IMR-90 (cell line): ENCODE measurements at regions not wholly inside any gene's neighbourhood (a gene's known extent, or its start where the extent isn't known, plus 50 kb on each side); places are given as distances from the start of the nearest gene placed in this dataset.

ENCODE experiments used
- ATAC-seq: fragments of 200-7000 bp; cut with Tn5 transposase; 2 replicates; pipeline ENCODE4 v1.9.1; 2020; ENCODE audit warnings: low read depth, mild to moderate bottlenecking, moderate library complexity
- BruUV-seq: library from RNA; stranded (reverse); fragments of 400-500 nt; replicated peaks from 2 replicates; lab custom pipeline; 2021; lab: Mats Ljungman, UMichigan
- CTCF ChIA-PET: fragments of 300-600 bp; formaldehyde crosslinking; extraction: SDS; loops from one replicate; lab custom pipeline; 2021; ENCODE audit warnings: antibody characterized with exemption; lab: Yijun Ruan, JAX
- POLR2A ChIA-PET: fragments of 300-600 bp; sonication (Branson Sonifier 250); formaldehyde crosslinking; loops from one replicate; lab custom pipeline; 2022; ENCODE audit warnings: antibody characterized with exemption; ENCODE audit not compliant: unreplicated experiment; lab: Charles Lee
- DNase-seq: peaks from one replicate; pipeline ENCODE4 v3.0.0; 2013
- H2AFZ ChIP-seq: replicated peaks from 2 replicates; pipeline ENCODE3; 2013; ENCODE audit warnings: low read length, mild to moderate bottlenecking; ENCODE audit not compliant: poor library complexity
- H2AK5ac ChIP-seq: 2 replicates; pipeline ENCODE4 v1.6.1; 2013; ENCODE audit warnings: low read depth, low read length, inconsistent platforms
- H2AK9ac ChIP-seq: replicated peaks from 2 replicates; pipeline ENCODE3; 2013; ENCODE audit warnings: mild to moderate bottlenecking, low read depth, low read length, moderate library complexity; ENCODE audit not compliant: poor library complexity
- H2BK120ac ChIP-seq: 2 replicates; pipeline ENCODE4 v1.6.1; 2013; ENCODE audit warnings: low read depth, low read length, inconsistent platforms
- H2BK15ac ChIP-seq: 3 replicates; pipeline ENCODE4 v1.6.1; 2013; ENCODE audit warnings: low read depth, low read length, inconsistent platforms
- H2BK20ac ChIP-seq: 2 replicates; pipeline ENCODE4 v1.6.1; 2013; ENCODE audit warnings: low read depth, mild to moderate bottlenecking, inconsistent platforms, low read length, moderate library complexity
- H2BK5ac ChIP-seq: 2 replicates; pipeline ENCODE4 v1.6.1; 2013; ENCODE audit warnings: mild to moderate bottlenecking, low read depth, low read length, inconsistent platforms; ENCODE audit not compliant: poor library complexity, severe bottlenecking
- H3K14ac ChIP-seq: replicated peaks from 2 replicates; pipeline ENCODE4 v1.6.1; 2013; ENCODE audit warnings: low read depth, low read length, inconsistent platforms
- H3K18ac ChIP-seq: 2 replicates; pipeline ENCODE4 v1.6.1; 2013; ENCODE audit warnings: low read depth, low read length, control low read depth
- H3K23ac ChIP-seq: 2 replicates; pipeline ENCODE4 v1.6.1; 2013; ENCODE audit warnings: low read depth, low read length, inconsistent platforms
- H3K27ac ChIP-seq: 2 replicates; pipeline ENCODE4 v1.5.1; 2013; ENCODE audit warnings: mild to moderate bottlenecking, control low read depth, low read length; ENCODE audit not compliant: insufficient read depth
- H3K27me3 ChIP-seq: 2 replicates; pipeline ENCODE4 v1.6.1; 2013; ENCODE audit warnings: low read length; ENCODE audit not compliant: control insufficient read depth, insufficient read depth
- H3K36me3 ChIP-seq: 2 replicates; pipeline ENCODE4 v1.6.1; 2013; ENCODE audit warnings: low read length, mixed read lengths; ENCODE audit not compliant: control insufficient read depth, insufficient read depth
- H3K4ac ChIP-seq: 2 replicates; pipeline ENCODE4 v1.6.1; 2013; ENCODE audit warnings: low read depth, low read length, inconsistent platforms
- H3K4me1 ChIP-seq: 2 replicates; pipeline ENCODE4 v1.6.1; 2013; ENCODE audit warnings: low read length, mixed read lengths; ENCODE audit not compliant: control insufficient read depth, insufficient read depth
- H3K4me2 ChIP-seq: 2 replicates; pipeline ENCODE4 v1.6.1; 2013; ENCODE audit warnings: low read depth, mild to moderate bottlenecking, control low read depth, low read length, moderate library complexity
- H3K4me3 ChIP-seq: 2 replicates; pipeline ENCODE4 v1.5.1; 2013; ENCODE audit warnings: low read depth, mild to moderate bottlenecking, control low read depth, low read length, moderate library complexity; ENCODE audit not compliant: insufficient read depth
- H3K56ac ChIP-seq: 2 replicates; pipeline ENCODE4 v1.6.1; 2013; ENCODE audit warnings: low read length, inconsistent platforms; ENCODE audit not compliant: insufficient read depth; ENCODE audit errors: extremely low read depth
- H3K79me1 ChIP-seq, 2 experiments: 2 replicates each; pipeline ENCODE4 v1.6.1; 2013; ENCODE audit warnings: low read length in 2 of 2, inconsistent platforms in 1 of 2, low read depth in 1 of 2
- H3K9ac ChIP-seq: 2 replicates; pipeline ENCODE4 v1.6.1; 2013; ENCODE audit warnings: low read depth, low read length, control low read depth
- H3K9me1 ChIP-seq: 2 replicates; pipeline ENCODE4 v1.6.1; 2013; ENCODE audit warnings: low read length, inconsistent platforms; ENCODE audit not compliant: insufficient read depth
- H3K9me3 ChIP-seq: 2 replicates; pipeline ENCODE4 v1.6.1; 2013; ENCODE audit warnings: low read length; ENCODE audit not compliant: control insufficient read depth, insufficient read depth
- H4K20me1 ChIP-seq: 2 replicates; pipeline ENCODE4 v1.6.1; 2013; ENCODE audit warnings: low read length, inconsistent platforms; ENCODE audit not compliant: insufficient read depth
- H4K5ac ChIP-seq: 2 replicates; pipeline ENCODE4 v1.6.1; 2013; ENCODE audit warnings: mild to moderate bottlenecking, low read depth, low read length, control low read depth
- H4K8ac ChIP-seq, 2 experiments: 2 replicates each; pipeline ENCODE4 v1.6.1; 2013; ENCODE audit warnings: low read depth in 2 of 2, low read length in 2 of 2, control low read depth in 1 of 2, inconsistent platforms in 1 of 2
- H4K91ac ChIP-seq: 2 replicates; pipeline ENCODE4 v1.6.1; 2013; ENCODE audit warnings: low read depth, low read length, inconsistent platforms; ENCODE audit not compliant: insufficient read depth
- BHLHE40 ChIP-seq: fragments of 150-350 bp; IDR thresholded peaks from 2 replicates; pipeline ENCODE4 v1.6.1; 2016; ENCODE audit warnings: mild to moderate bottlenecking, low read depth, low read length
- CTCF ChIP-seq: conservative IDR thresholded peaks from 2 replicates; pipeline ENCODE4 v1.5.1; 2012; ENCODE audit warnings: mild to moderate bottlenecking, low read depth, low read length, improper control_type of control experiment
- FOS ChIP-seq: fragments of 150-350 bp; IDR thresholded peaks from 2 replicates; pipeline ENCODE4 v1.6.1; 2016; ENCODE audit warnings: low read depth, low read length
- MAFK ChIP-seq: IDR thresholded peaks from 2 replicates; pipeline ENCODE4 v1.6.1; 2012; ENCODE audit warnings: low read depth, low read length, improper control_type of control experiment
- NFE2L2 ChIP-seq: fragments of 150-350 bp; IDR thresholded peaks from 2 replicates; pipeline ENCODE4 v1.6.1; 2016; ENCODE audit warnings: low read depth, mild to moderate bottlenecking, low read length
- POLR2A ChIP-seq: IDR thresholded peaks from 2 replicates; pipeline ENCODE4 v1.6.1; 2012; ENCODE audit warnings: mild to moderate bottlenecking, low read depth, low read length
- RFX5 ChIP-seq: IDR thresholded peaks from 2 replicates; pipeline ENCODE4 v1.8.0; 2012; ENCODE audit warnings: low read depth, mild to moderate bottlenecking, low read length, moderate library complexity
- WGBS, 2 experiments: methylation state at CpG; one replicate each; pipeline versions ENCODE4 v1.1.5 to v1.1.7; 2013; ENCODE audit warnings: missing lambda C conversion rate in 2 of 2; ENCODE audit not compliant: insufficient read length in 1 of 2; ENCODE audit errors: extremely low coverage in 2 of 2; 5-methylcytosine and 5-hydroxymethylcytosine counted together
- dilution Hi-C: fragments of 300-500 bp; cut with HindIII; formaldehyde crosslinking; loops from one replicate; pipeline ENCODE4 v1.14.3; 2018; ENCODE audit warnings: low sequenced_read_pairs; ENCODE audit not compliant: unreplicated experiment
- in situ Hi-C: fragments of 300-500 bp; cut with MboI; formaldehyde crosslinking; loops from 3 replicates; pipeline ENCODE4 v1.14.3; 2019; ENCODE audit warnings: low sequenced_read_pairs, inconsistent platforms, mixed read lengths
- intact Hi-C: fragments of 100-400 bp; cut with micrococcal nuclease; formaldehyde crosslinking; loops from 2 replicates; pipeline ENCODE4 v1.10.0; 2022

- BruUV-seq: no TSS peak
- Histone ChIP-seq H3K18ac (no peak overlapping the region), H3K79me1 (no peaks in the 10 kb centered on the region), H4K8ac (no peak overlapping the region), H3K27ac (no peak overlapping the region), H2BK120ac (no peak overlapping the region), H3K36me3 (no peaks in the 10 kb centered on the region), H2AK9ac (no peak overlapping the region), H3K9me1 (no peaks in the 10 kb centered on the region), H3K4me1 (no peaks in the 10 kb centered on the region), H2AK5ac (no peak overlapping the region), H3K9me3 (no peaks in the 10 kb centered on the region), H2BK5ac (no peak overlapping the region), H4K5ac (no peak overlapping the region), H3K14ac (no peak overlapping the region), H2BK20ac (no peak overlapping the region), H4K20me1 (no peaks in the 10 kb centered on the region), H3K4me2 (no peak overlapping the region), H3K4ac (no peak overlapping the region), H3K23ac (no peak overlapping the region), H2AFZ (no peak overlapping the region), H3K4me3 (no peak overlapping the region), H3K9ac (no peak overlapping the region), H4K91ac (no peak overlapping the region), H3K27me3 (no peaks in the 10 kb centered on the region), H3K56ac (no peak overlapping the region), H2BK15ac (no peak overlapping the region)
- ChIA-PET POLR2A (no interaction called here), CTCF (no interaction called here)
- in situ Hi-C loops (no loop called here), dilution Hi-C loops (no loop called here), intact Hi-C loops (no loop called here)
- no CpG with 5 or more reads among the region's 10 CpGs for WGBS, 2 experiments
- no peak for ATAC-seq
- no peak for TF ChIP-seq POLR2A
- TF ChIP-seq MAFK: no peak
- no peak for TF ChIP-seq RFX5
- no peak for TF ChIP-seq NFE2L2
- TF ChIP-seq FOS: no peak
- TF ChIP-seq BHLHE40: no peak
- no peak for TF ChIP-seq CTCF
- DNase-seq: no peak
Observed at GRCh38 chr20:12262747-12263146, 345.1 kb downstream of the BTBD3 start.
